ENCODE measurements at regions not wholly inside any gene's neighbourhood (a gene's known extent, or its start where the extent isn't known, plus 50 kb on each side); places are given as distances from the start of the nearest gene placed in this dataset.

GRCh38 chr11:45347348-45348082 is 61.4 kb upstream of the SYT13 start:
- ChIA-PET POLR2A (no interaction called here), CTCF (interaction anchor here (0.6 to 4.2 kb wide), 8 partner anchors 8 to 424 kb away, joined by 3 to 22 read pairs (median 4); no protein-coding TSS in a partner anchor)
- DNase-seq (ENCODE audit: low read depth): no peak
- no peak overlapping the region for H3K4me3 ChIP-seq (ENCODE audit: low read depth, low read length)
- H3K27me3 ChIP-seq (ENCODE audit: control insufficient read depth, insufficient read depth, low read length): peaks cover 6% of the 10 kb centered on the region; the same call in 1 of the 2 replicates
- no peak for TF ChIP-seq CTCF (IDR thresholded peaks at IDR 0.05; ENCODE audit: insufficient read depth, low read depth, low read length)
- H3K36me3 ChIP-seq (ENCODE audit: control insufficient read depth, insufficient read depth, low read length): no peaks in the 10 kb centered on the region

GRCh38 chr11:45345491-45345890 is 59.4 kb upstream of the SYT13 start:
- DNase-seq (ENCODE audit: low read depth): no peak
- TF ChIP-seq CTCF (IDR thresholded peaks at IDR 0.05; ENCODE audit: insufficient read depth, low read depth, low read length): no peak
- Histone ChIP-seq H3K27me3 (ENCODE audit: control insufficient read depth, insufficient read depth, low read length) (peaks cover 6% of the 10 kb centered on the region), H3K36me3 (ENCODE audit: control insufficient read depth, insufficient read depth, low read length) (no peaks in the 10 kb centered on the region), H3K4me3 (ENCODE audit: low read depth, low read length) (no peak overlapping the region)
- ChIA-PET POLR2A (no interaction called here), CTCF (interaction anchor here (2.4 kb wide), 1 partner anchor 426 kb away, joined by 9 read pairs; no protein-coding TSS in a partner anchor)

GRCh38 chr11:45344028-45344427 is 57.9 kb upstream of the SYT13 start:
- POLR2A ChIA-PET: no interaction called here
- no peak for DNase-seq (ENCODE audit: low read depth)
- CTCF ChIA-PET: interaction anchor here (0.8 to 2.4 kb wide), 3 partner anchors 27 to 1127 kb away, joined by 3 to 9 read pairs (median 7); no protein-coding TSS in a partner anchor
- no peak for TF ChIP-seq CTCF (IDR thresholded peaks at IDR 0.05; ENCODE audit: insufficient read depth, low read depth, low read length)
- peaks cover 6% of the 10 kb centered on the region for H3K27me3 ChIP-seq (ENCODE audit: control insufficient read depth, insufficient read depth, low read length)
- H3K4me3 ChIP-seq (ENCODE audit: low read depth, low read length): no peak overlapping the region
- no peaks in the 10 kb centered on the region for H3K36me3 ChIP-seq (ENCODE audit: control insufficient read depth, insufficient read depth, low read length)

- no peak for TF ChIP-seq CTCF (IDR thresholded peaks at IDR 0.05; ENCODE audit: insufficient read depth, low read depth, low read length)
- no peak overlapping the region for H3K4me3 ChIP-seq (ENCODE audit: low read depth, low read length)
- no peak for DNase-seq (ENCODE audit: low read depth)
- peaks cover 8% of the 10 kb centered on the region for H3K27me3 ChIP-seq (ENCODE audit: control insufficient read depth, insufficient read depth, low read length)
- H3K36me3 ChIP-seq (ENCODE audit: control insufficient read depth, insufficient read depth, low read length): no peaks in the 10 kb centered on the region
- POLR2A ChIA-PET: no interaction called here
- CTCF ChIA-PET: interaction anchor here (1.9 to 2.4 kb wide), 2 partner anchors 28 to 428 kb away, joined by 7 to 9 read pairs; no protein-coding TSS in a partner anchor
Measured at GRCh38 chr11:45343444-45343843, 57.3 kb upstream of the SYT13 start.

- CTCF ChIA-PET: interaction anchor here (0.7 to 5.4 kb wide), 4 partner anchors 12 to 430 kb away, joined by 3 to 22 read pairs (median 8); no protein-coding TSS in a partner anchor
- Histone ChIP-seq H3K36me3 (ENCODE audit: control insufficient read depth, insufficient read depth, low read length) (no peaks in the 10 kb centered on the region), H3K4me3 (ENCODE audit: low read depth, low read length) (no peak overlapping the region), H3K27me3 (ENCODE audit: control insufficient read depth, insufficient read depth, low read length) (peaks cover 9% of the 10 kb centered on the region)
- no peak for TF ChIP-seq CTCF (IDR thresholded peaks at IDR 0.05; ENCODE audit: insufficient read depth, low read depth, low read length)
- DNase-seq (ENCODE audit: low read depth): no peak
- POLR2A ChIA-PET: no interaction called here
Measured at GRCh38 chr11:45341372-45341771, 55.2 kb upstream of the SYT13 start.

Data from BJ (cell line).